HG02610 (cell line): ENCODE measurements at regions not wholly inside any gene's neighbourhood (a gene's known extent, or its start where the extent isn't known, plus 50 kb on each side); places are given as distances from the start of the nearest gene placed in this dataset.
"Not testable (repeated sequence)": the region's sequence is repeated elsewhere in the genome, so short reads cannot be mapped to it uniquely, and the experiment has no call there.

Experiments used
- ATAC-seq: cut with Tn5 transposase; IDR thresholded peaks from one replicate; pipeline ENCODE4 v1.9.1; 2021; ENCODE audit warnings: mild to moderate bottlenecking, moderate library complexity; ENCODE audit not compliant: unreplicated experiment

- no peak for ATAC-seq
Observed at GRCh38 chr18:39244242-39244641, 1678.6 kb upstream of the CELF4 start.

GRCh38 chr18:39241534-39241933 lies 1675.9 kb upstream of the CELF4 start:
- ATAC-seq = no peak

DNA sequence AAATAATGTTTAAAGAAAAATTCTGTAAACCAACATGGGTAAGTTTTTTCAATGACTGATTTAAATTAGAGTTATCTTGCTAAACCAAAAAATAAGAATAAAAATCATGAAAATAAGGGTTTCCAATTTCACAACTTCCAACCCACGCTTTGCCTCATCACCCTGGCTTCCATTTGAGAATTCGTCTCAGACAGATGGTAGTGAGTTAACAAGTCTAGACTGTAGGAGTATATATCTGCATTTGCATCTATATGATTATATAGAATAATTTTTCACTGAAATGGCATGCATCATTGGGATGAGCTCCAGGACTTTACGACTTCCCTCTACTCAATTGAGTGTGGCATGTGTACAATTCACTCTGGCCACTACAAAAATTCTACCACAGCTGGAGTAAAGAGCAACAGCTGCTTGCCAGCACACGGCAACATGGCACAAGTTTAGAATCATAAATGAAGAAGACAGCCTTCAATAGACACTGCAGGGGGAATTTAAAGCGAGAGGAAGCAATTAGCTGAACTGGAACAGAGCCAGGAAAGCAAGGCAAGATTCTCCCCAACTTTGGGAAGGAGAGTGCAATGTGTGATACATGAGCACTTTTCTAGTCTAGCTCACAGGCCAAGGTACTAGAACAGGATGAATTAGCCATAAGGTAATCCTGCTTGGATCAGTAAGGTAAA lies 1673.5 kb upstream of the CELF4 start:
- ATAC-seq = no peak

DNA sequence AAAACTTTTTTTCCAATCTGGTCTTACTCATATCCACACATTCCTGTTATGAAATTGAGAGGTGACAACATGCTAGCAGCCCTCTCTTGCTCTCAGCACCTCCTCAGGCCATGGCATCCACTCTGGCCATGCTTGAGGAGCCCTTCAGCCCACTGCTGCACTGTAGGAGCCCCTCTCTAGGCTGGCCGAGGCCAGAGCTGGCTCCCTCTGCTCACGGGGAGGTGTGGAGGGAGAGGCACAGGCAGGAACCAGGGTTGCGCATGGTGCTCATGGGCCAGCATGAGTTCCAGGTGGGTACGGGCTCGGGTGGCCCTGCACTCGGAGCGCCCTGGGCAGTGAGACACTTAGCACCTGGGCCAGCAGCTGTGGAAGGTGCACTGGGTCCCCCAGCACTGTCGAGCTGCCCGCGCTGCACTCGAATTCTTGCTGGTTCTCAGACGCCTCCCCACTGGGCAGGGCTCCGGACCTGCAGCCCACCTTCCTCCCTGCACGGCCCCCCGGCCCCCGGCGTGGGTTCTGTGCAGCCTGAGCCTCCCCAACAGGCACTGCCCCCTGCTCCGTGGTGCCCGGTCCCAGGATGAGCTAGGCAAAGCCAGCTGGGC lies 1669.6 kb upstream of the CELF4 start:
- ATAC-seq = no peak

DNA sequence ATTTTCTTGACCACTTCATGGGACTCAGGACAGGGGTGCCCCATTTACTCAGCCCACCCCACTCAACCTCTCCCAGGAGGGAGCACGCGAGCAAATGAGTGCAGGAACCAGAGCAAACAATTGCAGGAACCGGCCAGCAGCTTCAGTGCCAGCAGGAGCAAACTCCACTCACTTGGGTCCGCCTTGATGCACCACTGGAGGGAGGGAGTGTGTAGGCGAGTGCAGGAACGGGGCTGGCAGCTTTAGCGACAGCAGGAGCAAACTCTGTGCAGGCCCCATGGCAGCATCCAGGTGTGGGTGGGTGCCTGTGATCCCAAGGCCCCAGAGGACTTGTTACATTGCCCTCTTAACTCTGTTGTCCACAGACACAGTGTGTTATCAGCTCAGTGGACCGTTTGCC lies 1667.3 kb upstream of the CELF4 start:
- no peak for ATAC-seq

DNA sequence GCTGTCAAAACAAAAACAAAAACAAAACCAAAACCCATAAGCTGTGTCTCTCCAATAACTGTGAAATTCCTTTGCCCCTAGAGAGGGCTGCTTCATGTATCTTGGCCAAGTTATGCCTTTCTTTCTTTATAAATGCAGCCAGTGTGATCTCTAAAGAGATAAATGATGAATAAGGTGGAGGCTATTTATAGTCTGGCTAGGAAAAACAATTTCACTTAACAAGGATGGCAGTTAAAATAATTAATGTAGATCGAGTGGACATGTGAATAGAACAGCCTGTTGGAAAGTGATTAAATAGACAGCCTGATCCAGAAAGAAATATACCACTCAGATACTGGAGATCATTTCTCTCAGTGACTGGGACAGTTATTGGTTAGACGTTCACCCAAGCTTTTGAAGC lies 1666.9 kb upstream of the CELF4 start:
- no peak for ATAC-seq

- ATAC-seq = no peak
Observed at GRCh38 chr18:39230086-39230803, 1664.6 kb upstream of the CELF4 start.

DNA sequence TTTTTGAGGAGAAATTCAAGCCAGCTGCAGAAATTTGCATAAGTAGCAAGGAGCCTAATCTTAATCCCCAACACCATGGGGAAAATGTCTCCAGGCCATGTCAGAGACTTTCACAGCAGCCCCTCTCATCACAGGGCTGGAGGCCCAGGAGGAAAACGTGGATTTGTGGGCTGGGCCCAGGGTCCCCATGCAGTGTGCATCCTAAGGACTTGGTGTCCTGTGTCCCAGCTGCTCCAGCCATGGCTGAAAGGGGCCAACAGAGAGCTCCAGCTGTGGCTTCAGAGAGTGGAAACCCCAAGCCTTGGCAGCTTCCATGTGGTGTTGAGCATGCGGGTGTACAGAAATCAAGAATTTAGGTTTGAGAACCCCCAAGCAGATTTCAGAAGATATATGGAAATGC lies 1662.2 kb upstream of the CELF4 start:
- not testable (repeated sequence) for ATAC-seq

DNA sequence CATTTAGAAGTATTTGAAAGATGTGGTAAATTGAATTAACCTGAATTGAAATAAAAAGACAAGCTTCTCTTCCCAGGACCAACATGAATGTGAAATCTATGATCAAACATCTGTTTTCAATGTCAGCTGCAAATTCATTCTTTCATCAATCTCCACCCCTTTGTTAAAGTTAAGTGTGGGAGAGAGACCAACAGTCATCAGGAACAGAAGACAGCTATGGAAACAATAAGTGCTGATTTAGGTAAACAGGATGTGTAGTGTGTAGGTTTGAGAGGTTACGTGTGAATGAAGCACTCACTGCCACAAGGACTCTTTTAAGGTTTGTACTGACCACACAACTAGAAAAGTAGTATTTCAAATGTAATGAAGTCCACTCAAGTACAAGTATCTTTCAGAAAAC lies 1659.8 kb upstream of the CELF4 start:
- no peak for ATAC-seq

GRCh38 chr18:39223283-39223682 lies 1657.7 kb upstream of the CELF4 start:
- ATAC-seq = no peak

GRCh38 chr18:39215920-39216319 lies 1650.3 kb upstream of the CELF4 start:
- no peak for ATAC-seq

DNA sequence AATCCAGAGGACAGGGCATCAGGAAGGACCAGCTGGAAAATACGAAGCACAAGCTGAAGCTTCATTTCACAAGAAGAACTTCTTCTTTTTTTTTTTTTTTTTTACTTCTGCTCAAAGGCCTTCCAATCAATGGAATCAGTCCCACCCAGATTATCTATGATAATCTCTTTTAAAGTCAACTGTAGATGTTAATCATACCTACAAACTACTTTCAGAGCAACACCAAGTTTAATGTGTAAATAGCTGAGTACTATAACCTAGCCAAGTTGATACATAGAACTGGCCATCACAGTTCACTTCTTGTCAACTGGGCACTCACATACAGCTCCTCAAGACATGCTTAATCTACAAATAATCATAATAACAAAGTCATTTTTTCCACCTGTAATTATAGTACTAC lies 1645.9 kb upstream of the CELF4 start:
- ATAC-seq = no peak

DNA sequence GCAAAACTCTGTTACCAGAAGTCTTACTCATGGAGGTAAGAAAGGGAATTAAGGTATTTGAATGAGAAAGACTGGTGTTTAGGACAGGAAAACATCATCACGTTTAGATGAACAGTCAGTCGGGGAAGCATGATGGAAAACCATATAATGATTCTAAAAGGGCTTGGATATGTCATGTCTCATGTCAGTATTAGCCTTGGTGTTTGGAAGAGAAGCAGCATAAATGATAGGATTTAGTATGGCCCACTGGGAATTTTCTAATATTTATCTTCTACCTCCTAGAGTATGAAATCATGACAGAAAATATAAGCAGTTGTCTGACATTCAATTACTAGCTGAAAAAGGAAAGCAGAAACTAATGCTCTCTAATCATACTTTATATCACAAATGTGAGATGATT lies 1643.6 kb upstream of the CELF4 start:
- no peak for ATAC-seq

DNA sequence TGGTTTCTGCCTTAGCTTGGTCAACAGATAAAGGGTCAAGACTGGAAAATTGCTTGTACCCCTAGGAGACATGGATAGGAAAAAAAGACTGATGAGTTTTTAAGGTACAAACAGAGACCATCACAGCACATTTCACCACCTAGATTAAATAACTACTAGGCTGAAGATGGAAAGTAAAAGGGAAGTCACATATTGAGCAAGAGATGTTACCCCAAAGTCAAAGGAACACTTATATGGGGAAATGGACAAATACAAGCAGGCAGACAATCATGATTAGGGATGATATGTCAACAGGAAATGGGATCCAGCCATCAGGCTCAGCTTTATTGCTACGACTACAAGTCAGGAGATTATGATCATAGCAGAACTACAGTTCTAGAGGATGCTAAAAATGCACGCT lies 1643.1 kb upstream of the CELF4 start:
- no peak for ATAC-seq

GRCh38 chr18:39208190-39208589 lies 1642.6 kb upstream of the CELF4 start:
- no peak for ATAC-seq

DNA sequence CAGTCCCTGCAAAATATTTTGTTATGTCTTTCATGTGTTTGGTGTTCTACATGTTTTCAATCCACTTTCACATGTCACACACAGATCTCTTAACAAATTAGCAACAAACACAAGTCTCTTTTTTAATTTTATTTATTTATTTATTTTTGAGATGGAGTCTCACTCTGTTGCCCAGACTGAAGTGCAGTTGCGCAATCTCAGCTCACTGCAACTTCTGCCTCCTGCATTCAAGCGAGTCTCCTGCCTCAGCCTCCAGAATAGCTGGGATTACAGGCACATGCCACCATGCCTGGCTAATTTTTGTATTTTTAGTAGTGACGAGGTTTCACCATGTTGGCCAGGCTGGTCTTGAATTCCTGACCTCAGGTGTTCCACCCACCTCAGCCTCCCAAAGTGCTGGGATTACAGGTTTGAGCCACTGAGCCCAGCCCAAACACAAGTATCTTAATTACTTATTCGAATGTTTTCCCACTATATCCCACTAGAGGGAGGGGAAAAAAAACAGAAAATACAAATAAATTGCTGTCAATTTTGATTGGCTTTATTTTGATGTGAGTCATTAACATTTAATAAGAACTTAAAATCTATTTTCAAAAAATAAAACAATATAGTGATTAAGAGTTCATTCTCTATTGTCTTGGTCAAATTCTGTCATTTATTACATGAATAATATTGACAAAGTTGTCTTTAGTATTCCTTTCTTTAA lies 1641.0 kb upstream of the CELF4 start:
- ATAC-seq = not testable (repeated sequence)

DNA sequence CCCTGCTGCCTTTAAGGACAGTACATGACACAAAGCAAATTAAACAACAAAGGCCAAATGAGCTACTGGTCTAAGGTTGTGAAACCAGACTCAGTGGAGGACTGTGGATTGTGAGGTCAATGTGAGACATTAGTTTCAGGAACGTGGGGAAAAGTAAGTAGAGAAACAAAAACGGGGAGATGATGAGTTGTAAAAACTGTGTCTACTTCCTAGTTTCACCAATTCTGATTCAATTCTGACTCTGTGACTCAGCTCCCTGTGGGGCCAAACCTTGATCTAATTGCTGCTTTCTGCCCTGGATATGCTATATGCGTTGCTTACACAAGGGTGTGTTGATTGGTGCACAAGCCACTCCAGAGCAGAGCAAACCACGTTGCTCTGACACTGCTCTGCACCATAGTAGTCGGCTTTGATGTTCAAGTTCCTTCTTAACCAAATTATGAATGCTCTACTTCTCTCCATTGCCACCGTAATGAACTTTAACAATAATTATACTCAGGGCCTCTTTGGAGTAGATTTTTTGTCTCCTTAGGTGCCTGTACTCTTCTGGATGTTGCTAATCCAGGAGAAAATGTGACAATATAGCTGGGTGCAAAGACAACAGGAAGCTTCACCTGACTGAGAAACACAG lies 1640.1 kb upstream of the CELF4 start:
- ATAC-seq = peak; percentile 56

- ATAC-seq = no peak
Observed at GRCh38 chr18:39200153-39200552, 1634.6 kb upstream of the CELF4 start.

DNA sequence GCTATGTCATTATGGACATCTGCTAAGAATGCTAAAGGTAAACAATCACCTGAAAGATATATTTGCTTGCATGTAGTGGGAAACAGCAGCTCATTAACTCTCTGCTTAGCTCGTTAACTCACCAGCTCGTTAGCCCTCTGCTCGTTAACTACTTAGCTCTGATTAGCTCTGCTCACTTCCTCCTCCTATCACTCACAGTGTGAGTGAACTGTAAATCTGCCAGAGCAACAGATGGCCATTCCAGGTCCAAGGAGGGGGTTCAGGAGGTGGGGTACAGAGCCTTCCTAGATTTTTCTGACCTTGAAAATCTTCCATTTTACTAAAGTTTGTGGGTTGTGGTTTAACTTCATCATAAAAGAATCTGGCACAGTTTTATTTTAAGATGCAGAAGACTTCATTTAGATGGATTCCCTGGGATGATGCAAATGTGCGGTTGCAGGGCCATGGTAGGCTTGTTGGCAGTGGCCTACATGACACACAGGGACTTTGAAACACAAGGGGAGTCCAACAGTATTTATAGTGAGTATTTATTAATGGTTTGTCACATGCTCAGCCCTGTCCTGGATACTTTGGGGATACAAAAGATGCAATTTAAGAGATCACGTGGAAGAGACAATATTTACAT lies 1633.7 kb upstream of the CELF4 start:
- no peak for ATAC-seq

- no peak for ATAC-seq
Observed at GRCh38 chr18:39198376-39198775, 1632.8 kb upstream of the CELF4 start.

- no peak for ATAC-seq
Observed at GRCh38 chr18:39191931-39192330, 1626.3 kb upstream of the CELF4 start.
